Parathyroid adenoma (tissue), 2 donors: ENCODE measurements at regions not wholly inside any gene's neighbourhood (a gene's known extent, or its start where the extent isn't known, plus 50 kb on each side); places are given as distances from the start of the nearest gene placed in this dataset.

Experiments used
- H2AFZ ChIP-seq: fragments of 300-600 bp; sonication (generic); one replicate; pipeline ENCODE4 v1.7.0; 2017; ENCODE audit warnings: antibody characterized with exemption, mild to moderate bottlenecking
- H3K27ac ChIP-seq: fragments of 300-600 bp; sonication (generic); one replicate; pipeline ENCODE4 v1.7.0; 2017
- H3K27me3 ChIP-seq: fragments of 300-600 bp; sonication (generic); one replicate; pipeline ENCODE4 v1.7.0; 2017; ENCODE audit warnings: low read length; ENCODE audit not compliant: control insufficient read depth, insufficient read depth
- H3K36me3 ChIP-seq: fragments of 300-600 bp; sonication (generic); one replicate; pipeline ENCODE4 v1.7.0; 2017; ENCODE audit warnings: low read length; ENCODE audit not compliant: control insufficient read depth, insufficient read depth
- H3K4me1 ChIP-seq: fragments of 300-600 bp; sonication (generic); one replicate; pipeline ENCODE4 v1.7.0; 2017; ENCODE audit warnings: control low read depth
- H3K4me2 ChIP-seq: fragments of 300-600 bp; sonication (generic); one replicate; pipeline ENCODE4 v1.7.0; 2017; ENCODE audit warnings: low read length
- H3K4me3 ChIP-seq: fragments of 300-600 bp; sonication (generic); one replicate; pipeline ENCODE4 v1.7.0; 2017; ENCODE audit warnings: low read depth, low read length
- H3K79me2 ChIP-seq: fragments of 300-600 bp; sonication (generic); one replicate; pipeline ENCODE4 v1.7.0; 2017; ENCODE audit warnings: control low read depth
- H3K9ac ChIP-seq: fragments of 300-600 bp; sonication (generic); one replicate; pipeline ENCODE4 v1.7.0; 2017; ENCODE audit warnings: mild to moderate bottlenecking
- H3K9me3 ChIP-seq: fragments of 300-600 bp; sonication (generic); one replicate; pipeline ENCODE4 v1.7.0; 2017; ENCODE audit warnings: low read length; ENCODE audit not compliant: control insufficient read depth
- CTCF ChIP-seq: fragments of 300-600 bp; sonication (generic); IDR thresholded peaks from one replicate; pipeline ENCODE4 v1.7.0; 2017; ENCODE audit warnings: antibody characterized with exemption, mild to moderate bottlenecking
- donor health status: primary hyperparathyroidism.

GRCh38 chr22:22046370-22046769 is 63.8 kb upstream of the TOP3B start:
- Histone ChIP-seq H3K4me2 (no peak overlapping the region), H3K9ac (no peak overlapping the region), H2AFZ (no peak overlapping the region), H3K4me1 (no peaks in the 10 kb centered on the region), H3K36me3 (no peaks in the 10 kb centered on the region), H3K4me3 (no peak overlapping the region), H3K79me2 (no peaks in the 10 kb centered on the region), H3K9me3 (no peaks in the 10 kb centered on the region), H3K27ac (no peak overlapping the region), H3K27me3 (no peaks in the 10 kb centered on the region)
- no peak for TF ChIP-seq CTCF

- Histone ChIP-seq H3K4me3 (no peak overlapping the region), H3K36me3 (no peaks in the 10 kb centered on the region), H3K27me3 (no peaks in the 10 kb centered on the region), H3K27ac (no peak overlapping the region), H2AFZ (no peak overlapping the region), H3K4me1 (no peaks in the 10 kb centered on the region), H3K4me2 (no peak overlapping the region), H3K9me3 (no peaks in the 10 kb centered on the region), H3K79me2 (no peaks in the 10 kb centered on the region), H3K9ac (no peak overlapping the region)
- no peak for TF ChIP-seq CTCF
Measured at GRCh38 chr22:22045571-22046335, 63.2 kb upstream of the TOP3B start.

- no peak overlapping the region for H3K4me2 ChIP-seq
- H3K36me3 ChIP-seq, result no peaks in the 10 kb centered on the region
- no peaks in the 10 kb centered on the region for H3K4me1 ChIP-seq
- H3K27me3 ChIP-seq, result no peaks in the 10 kb centered on the region
- TF ChIP-seq CTCF, result no peak
- no peak overlapping the region for H3K27ac ChIP-seq
- H3K9ac ChIP-seq, result no peak overlapping the region
- no peak overlapping the region for H3K4me3 ChIP-seq
- H3K9me3 ChIP-seq, result no peaks in the 10 kb centered on the region
- H3K79me2 ChIP-seq, result no peaks in the 10 kb centered on the region
- H2AFZ ChIP-seq, result no peak overlapping the region
Measured at GRCh38 chr22:22044153-22044552, 61.6 kb upstream of the TOP3B start.

- H3K4me3 ChIP-seq, result no peak overlapping the region
- no peak for TF ChIP-seq CTCF
- no peaks in the 10 kb centered on the region for H3K79me2 ChIP-seq
- no peaks in the 10 kb centered on the region for H3K4me1 ChIP-seq
- no peaks in the 10 kb centered on the region for H3K27me3 ChIP-seq
- no peaks in the 10 kb centered on the region for H3K9me3 ChIP-seq
- H3K4me2 ChIP-seq, result no peak overlapping the region
- no peak overlapping the region for H2AFZ ChIP-seq
- no peak overlapping the region for H3K27ac ChIP-seq
- no peaks in the 10 kb centered on the region for H3K36me3 ChIP-seq
- no peak overlapping the region for H3K9ac ChIP-seq
Measured at GRCh38 chr22:22043296-22044078, 60.9 kb upstream of the TOP3B start.
